B cell (primary cell): ENCODE measurements at regions not wholly inside any gene's neighbourhood (a gene's known extent, or its start where the extent isn't known, plus 50 kb on each side); places are given as distances from the start of the nearest gene placed in this dataset.

Experiments
- ATAC-seq: fragments of 200-7000 bp; cut with Tn5 transposase; one replicate; pipeline ENCODE4 v1.10.0; 2021; ENCODE audit warnings: low read depth, mild to moderate bottlenecking, moderate number of reproducible peaks, moderate library complexity
- CTCF ChIA-PET: fragments of 350-600 bp; sonication (Branson Sonifier 250); formaldehyde crosslinking; loops from one replicate; lab custom pipeline; 2021; ENCODE audit warnings: antibody characterized with exemption, inconsistent platforms; lab: Charles Lee
- POLR2A ChIA-PET: fragments of 350-600 bp; sonication (Branson Sonifier 250); formaldehyde crosslinking; loops from one replicate; lab custom pipeline; 2021; ENCODE audit warnings: antibody characterized with exemption; lab: Charles Lee
- DNase-seq: peaks from one replicate; pipeline ENCODE4 v3.0.0; 2013
- H2AFZ ChIP-seq: 2 replicates; pipeline ENCODE4 v1.6.1; 2012; ENCODE audit warnings: mild to moderate bottlenecking, low read depth, low read length; ENCODE audit not compliant: insufficient read depth, poor library complexity, severe bottlenecking
- H3K27ac ChIP-seq, 2 donors: 1 replicate in 1 of 2; 2 replicates in 1 of 2; pipeline ENCODE4 v1.5.1; 2012 to 2013; ENCODE audit warnings: low read length in 2 of 2, mild to moderate bottlenecking in 2 of 2, moderate library complexity in 1 of 2
- H3K27me3 ChIP-seq, 4 experiments: fragments of 200-600 bp in 1 of 4; sonication (generic) in 1 of 4; replicated peaks in 1 of 4; 1 replicate in 2 of 4; 2 replicates in 2 of 4; pipeline versions ENCODE4 v1.6.1 to v1.7.0; 2013 to 2016; ENCODE audit warnings: low read length in 3 of 4, mild to moderate bottlenecking in 2 of 4, mixed read lengths in 1 of 4, moderate library complexity in 1 of 4; ENCODE audit not compliant: insufficient read depth in 4 of 4, control insufficient read depth in 3 of 4; ENCODE audit errors: control extremely low read depth in 1 of 4
- H3K36me3 ChIP-seq, 2 experiments: replicated peaks in 1 of 2; 1 replicate in 1 of 2; 2 replicates in 1 of 2; pipeline versions ENCODE4 v1.6.1 to v1.7.1; 2013; ENCODE audit warnings: low read length in 1 of 2; ENCODE audit not compliant: insufficient read depth in 2 of 2, control insufficient read depth in 1 of 2; ENCODE audit errors: control extremely low read depth in 1 of 2, extremely low read depth in 1 of 2
- H3K4me1 ChIP-seq, 2 donors: fragments of 200-600 bp in 1 of 2; sonication (generic) in 1 of 2; 1 replicate in 1 of 2; 2 replicates in 1 of 2; pipeline versions ENCODE4 v1.5.1 to v1.6.1; 2013 to 2017; ENCODE audit warnings: low read length in 2 of 2; ENCODE audit not compliant: control insufficient read depth in 2 of 2, insufficient read depth in 2 of 2
- H3K4me2 ChIP-seq: replicated peaks from 2 replicates; pipeline ENCODE3; 2012; ENCODE audit warnings: mild to moderate bottlenecking, low read depth, low read length; ENCODE audit not compliant: poor library complexity, severe bottlenecking
- H3K4me3 ChIP-seq, 5 experiments: fragments of 200-600 bp in 1 of 5; sonication (generic) in 1 of 5; 1 replicate in 3 of 5; 2 replicates in 2 of 5; pipeline versions ENCODE4 v1.5.1 to v1.7.0; 2011 to 2016; ENCODE audit warnings: low read length in 4 of 5, mild to moderate bottlenecking in 4 of 5, low read depth in 2 of 5, control low read depth in 1 of 5, moderate library complexity in 1 of 5; ENCODE audit not compliant: insufficient read depth in 1 of 5; ENCODE audit errors: control extremely low read depth in 1 of 5, extremely low read depth in 1 of 5
- H3K79me2 ChIP-seq: fragments of 200-600 bp; sonication (generic); one replicate; pipeline ENCODE4 v1.6.0; 2016; ENCODE audit warnings: low read length; ENCODE audit not compliant: control insufficient read depth, insufficient read depth
- H3K9ac ChIP-seq: fragments of 200-600 bp; sonication (generic); 2 replicates; pipeline ENCODE4 v1.6.1; 2017; ENCODE audit warnings: mild to moderate bottlenecking, low read length, moderate library complexity
- H3K9me3 ChIP-seq, 3 donors: one replicate each; pipeline versions ENCODE4 v1.6.1 to v1.7.1; 2013; ENCODE audit warnings: low read length in 2 of 3; ENCODE audit not compliant: control insufficient read depth in 2 of 3, insufficient read depth in 1 of 3; ENCODE audit errors: control extremely low read depth in 1 of 3
- H4K20me1 ChIP-seq: 2 replicates; pipeline ENCODE4 v1.6.0; 2012; ENCODE audit warnings: mild to moderate bottlenecking, low read length; ENCODE audit not compliant: insufficient read depth, control insufficient read depth, poor library complexity, severe bottlenecking
- H3K27ac Mint-ChIP-seq: one replicate; pipeline ENCODE4 v1.8.0; 2021; ENCODE audit warnings: mixed read lengths
- H3K27me3 Mint-ChIP-seq: one replicate; pipeline ENCODE4 v1.8.0; 2021; ENCODE audit warnings: mixed read lengths
- H3K4me1 Mint-ChIP-seq: one replicate; pipeline ENCODE4 v1.8.0; 2021; ENCODE audit warnings: mixed read lengths
- H3K4me3 Mint-ChIP-seq: one replicate; pipeline ENCODE4 v1.8.0; 2021; ENCODE audit warnings: mixed read lengths
- H3K9me3 Mint-ChIP-seq: one replicate; pipeline ENCODE4 v1.8.0; 2022; ENCODE audit warnings: mixed read lengths; ENCODE audit not compliant: insufficient read depth
- CTCF ChIP-seq: fragments of 200-600 bp; IDR thresholded peaks from one replicate; pipeline ENCODE4 v1.8.0; 2022; ENCODE audit warnings: antibody characterized with exemption, mild to moderate bottlenecking
- EZH2 ChIP-seq: IDR thresholded peaks from 2 replicates; pipeline ENCODE4 v1.6.1; 2012; ENCODE audit warnings: borderline replicate concordance, low read depth, mild to moderate bottlenecking, moderate library complexity, low read length; ENCODE audit not compliant: insufficient read depth, poor library complexity, severe bottlenecking
- WGBS: methylation state at CpG from one replicate; pipeline ENCODE4 v1.1.5; 2013; ENCODE audit warnings: missing lambda C conversion rate; ENCODE audit not compliant: insufficient coverage; 5-methylcytosine and 5-hydroxymethylcytosine counted together
- intact Hi-C: fragments of 100-400 bp; cut with micrococcal nuclease; formaldehyde crosslinking; loops from one replicate; pipeline ENCODE4 v1.10.0; 2022

- no peak overlapping the region for H3K27ac Mint-ChIP-seq
- ATAC-seq (no peak), DNase-seq (no peak)
- Histone ChIP-seq H3K4me1 (no peaks in the 10 kb centered on the region), H3K27me3 (no peaks in the 10 kb centered on the region), H3K4me2 (no peak overlapping the region), H4K20me1 (no peaks in the 10 kb centered on the region), H3K27ac (no peak overlapping the region), H3K9me3 (no peaks in the 10 kb centered on the region), H3K9ac (no peak overlapping the region), H3K36me3 (no peaks in the 10 kb centered on the region), H3K79me2 (no peaks in the 10 kb centered on the region), H3K4me3 (no peak overlapping the region), H2AFZ (no peak overlapping the region)
- intact Hi-C loops, result no loop called here
- no peaks in the 10 kb centered on the region for H3K27me3 Mint-ChIP-seq
- ChIA-PET CTCF (no interaction called here), POLR2A (no interaction called here)
- no peaks in the 10 kb centered on the region for H3K4me1 Mint-ChIP-seq
- no peak overlapping the region for H3K4me3 Mint-ChIP-seq
- no peaks in the 10 kb centered on the region for H3K9me3 Mint-ChIP-seq
- TF ChIP-seq CTCF, result no peak
- no peak for TF ChIP-seq EZH2
Measured at GRCh38 chr15:87489456-87489855, 767.1 kb downstream of the NTRK3 start.

- Histone ChIP-seq H3K9me3 (no peaks in the 10 kb centered on the region), H3K36me3 (no peaks in the 10 kb centered on the region), H3K9ac (no peak overlapping the region), H4K20me1 (no peaks in the 10 kb centered on the region), H3K4me2 (no peak overlapping the region), H3K4me3 (no peak overlapping the region), H2AFZ (no peak overlapping the region), H3K79me2 (no peaks in the 10 kb centered on the region), H3K4me1 (no peaks in the 10 kb centered on the region), H3K27ac (no peak overlapping the region), H3K27me3 (no peaks in the 10 kb centered on the region)
- WGBS, result no CpG with 5 or more reads among the region's 2 CpGs
- intact Hi-C loops, result no loop called here
- POLR2A ChIA-PET, result no interaction called here
- no peak for ATAC-seq
- CTCF ChIA-PET, result no interaction called here
- no peaks in the 10 kb centered on the region for H3K9me3 Mint-ChIP-seq
- no peak overlapping the region for H3K27ac Mint-ChIP-seq
- no peak overlapping the region for H3K4me3 Mint-ChIP-seq
- TF ChIP-seq CTCF (no peak), EZH2 (no peak)
- DNase-seq, result no peak
- H3K27me3 Mint-ChIP-seq, result no peaks in the 10 kb centered on the region
- H3K4me1 Mint-ChIP-seq, result no peaks in the 10 kb centered on the region
Measured at GRCh38 chr15:87487484-87487883, 769.1 kb downstream of the NTRK3 start.
